ENCODE measurements at regions not wholly inside any gene's neighbourhood (a gene's known extent, or its start where the extent isn't known, plus 50 kb on each side); places are given as distances from the start of the nearest gene placed in this dataset.

DNA sequence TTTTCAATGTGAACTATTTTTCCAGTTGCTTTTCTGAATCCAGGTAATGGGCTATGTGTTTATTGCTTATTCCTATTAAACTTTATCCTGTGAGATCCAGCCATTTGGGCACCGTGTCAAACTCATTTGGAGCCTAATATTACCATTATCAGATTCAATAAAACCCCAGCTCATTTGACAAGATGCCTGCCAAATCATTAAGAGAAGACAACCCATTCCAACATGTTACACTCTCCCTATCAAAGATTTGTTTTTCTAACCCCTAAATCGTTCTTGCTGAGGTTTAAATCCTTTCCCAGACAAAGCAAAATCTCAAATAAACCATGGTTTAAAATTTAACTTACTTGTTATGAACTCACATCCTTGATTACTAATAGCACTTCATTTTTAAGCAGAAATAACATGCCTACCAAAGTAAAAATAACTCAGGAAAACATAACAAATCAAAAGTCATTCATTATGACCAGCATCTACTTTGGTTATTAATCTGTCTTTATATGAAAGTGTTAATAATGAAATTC, 130.0 kb upstream of the TCF21 start:
- intact Hi-C loops (cut with micrococcal nuclease) = no loop called here
- CTCF ChIA-PET = no interaction called here

More for the DNA sequence above, 130.0 kb upstream of the TCF21 start:
- TF ChIP-seq GATA2 (IDR thresholded peaks at IDR 0.05; ENCODE audit: insufficient read depth, insufficient read length, low read depth, low read length) (no peak), MYC (IDR thresholded peaks at IDR 0.05; ENCODE audit: low read depth, low read length) (no peak), FOS (IDR thresholded peaks at IDR 0.05; ENCODE audit: borderline replicate concordance, insufficient read depth, low read length) (no peak), EZH2 (IDR thresholded peaks at IDR 0.05; ENCODE audit: borderline replicate concordance, low read depth, low read length, severe bottlenecking) (no peak), POLR2AphosphoS5 (IDR thresholded peaks at IDR 0.05; ENCODE audit: insufficient read depth, low read depth, low read length) (no peak), POLR2A (IDR thresholded peaks at IDR 0.05; ENCODE audit: low read depth, low read length) (no peak), JUN (IDR thresholded peaks at IDR 0.05; ENCODE audit: borderline replicate concordance, insufficient read depth, insufficient read length, low read depth) (no peak), CTCF (IDR thresholded peaks at IDR 0.05; ENCODE audit: extremely low read depth in 1 of 2, insufficient read depth in 1 of 2, low read depth in 1 of 2, low read length in 2 of 2) (no peak)
- TF ChIP-seq, protein P1, sequence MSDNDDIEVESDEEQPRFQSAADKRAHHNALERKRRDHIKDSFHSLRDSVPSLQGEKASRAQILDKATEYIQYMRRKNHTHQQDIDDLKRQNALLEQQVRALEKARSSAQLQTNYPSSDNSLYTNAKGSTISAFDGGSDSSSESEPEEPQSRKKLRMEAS (IDR thresholded peaks at IDR 0.05; ENCODE audit: insufficient read depth, insufficient read length) = no peak
- H3K9ac ChIP-seq (replicated peaks; ENCODE audit: extremely low read depth, insufficient read depth, low read length) = no peak overlapping the region
- H3K4me2 ChIP-seq (ENCODE audit: insufficient read depth, low read length) = no peak overlapping the region
- H3K27ac ChIP-seq (ENCODE audit: insufficient read depth, low read depth, low read length) = no peak overlapping the region
- DNase-seq (ENCODE audit: low read depth, low spot score) (no peak), FAIRE-seq (no peak)
- no peaks in the 10 kb centered on the region for H3K9me1 ChIP-seq (replicated peaks; ENCODE audit: control insufficient read depth, extremely low read depth, insufficient read depth, low read length)
- H3K4me1 ChIP-seq (ENCODE audit: control insufficient read depth, extremely low read depth, insufficient read depth, low read length) = no peaks in the 10 kb centered on the region
- no peaks in the 10 kb centered on the region for H3K79me2 ChIP-seq (ENCODE audit: control insufficient read depth, insufficient read depth, low read length)
- H3K36me3 ChIP-seq (ENCODE audit: control insufficient read depth in 2 of 2, extremely low read depth in 1 of 2, insufficient read depth in 2 of 2, low read length in 2 of 2) = no peaks in the 10 kb centered on the region
- dilution Hi-C loops (cut with MboI; ENCODE audit: extremely low pct_ligation_motif_present, low sequenced_read_pairs) = no loop called here
- H3K4me3 ChIP-seq (replicated peaks in 1 of 3; ENCODE audit: insufficient read depth in 1 of 3, low read depth in 1 of 3, low read length in 3 of 3) = no peak overlapping the region
- H2AFZ ChIP-seq (ENCODE audit: low read depth, low read length) = no peak overlapping the region
- no peaks in the 10 kb centered on the region for H3K9me3 ChIP-seq (replicated peaks; ENCODE audit: control insufficient read depth, insufficient read depth, low read length)
- peaks cover 2 to 11% of the 10 kb centered on the region in 2 experiments for H3K27me3 ChIP-seq (ENCODE audit: control insufficient read depth in 2 of 2, insufficient read depth in 2 of 2, low read length in 2 of 2)
- BruUV-seq (replicated peaks) = no TSS peak
- H4K20me1 ChIP-seq (replicated peaks; ENCODE audit: control insufficient read depth, extremely low read depth, insufficient read depth, low read length) = no peaks in the 10 kb centered on the region
- POLR2A ChIA-PET = no interaction called here
